Thyroid gland (tissue), 4 donors: ENCODE measurements at regions not wholly inside any gene's neighbourhood (a gene's known extent, or its start where the extent isn't known, plus 50 kb on each side); places are given as distances from the start of the nearest gene placed in this dataset.

ENCODE experiments used
- POLR2A ChIP-seq, 2 donors: fragments of 450-650 bp; IDR thresholded peaks; one replicate each; pipeline ENCODE4 v1.6.1; 2017; ENCODE audit warnings: antibody characterized with exemption in 2 of 2, mild to moderate bottlenecking in 2 of 2, moderate library complexity in 1 of 2
- TF ChIP-seq, protein P1 (sequence below), 6 experiments: fragments of 200-600 bp in 3 of 6; fragments of 450-650 bp in 3 of 6; sonication (generic) in 3 of 6; IDR thresholded peaks; one replicate each; pipeline ENCODE4 v1.5.1; 2016 to 2019; ENCODE audit warnings: antibody characterized with exemption in 6 of 6, mild to moderate bottlenecking in 2 of 6, inconsistent platforms in 1 of 6, moderate library complexity in 1 of 6

DNA sequence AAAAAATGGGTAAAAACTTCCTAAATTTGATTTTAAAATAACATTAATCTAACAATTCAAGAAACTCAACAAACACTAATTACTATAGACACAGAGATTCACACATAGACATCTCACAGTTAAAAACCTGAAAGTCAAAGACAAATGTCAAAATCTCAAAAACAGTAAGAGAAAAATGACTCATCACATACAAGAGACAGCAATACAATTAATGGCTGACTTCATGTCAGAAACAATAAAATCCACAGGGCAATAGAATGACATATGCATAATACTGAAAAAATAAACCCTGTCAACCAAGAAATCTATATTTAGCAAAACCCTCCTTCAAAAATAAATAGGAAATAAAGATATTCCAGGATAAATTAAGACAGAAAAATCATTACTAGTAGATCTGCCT, 200.4 kb downstream of the CEMIP2 start:
- TF ChIP-seq, protein P1, sequence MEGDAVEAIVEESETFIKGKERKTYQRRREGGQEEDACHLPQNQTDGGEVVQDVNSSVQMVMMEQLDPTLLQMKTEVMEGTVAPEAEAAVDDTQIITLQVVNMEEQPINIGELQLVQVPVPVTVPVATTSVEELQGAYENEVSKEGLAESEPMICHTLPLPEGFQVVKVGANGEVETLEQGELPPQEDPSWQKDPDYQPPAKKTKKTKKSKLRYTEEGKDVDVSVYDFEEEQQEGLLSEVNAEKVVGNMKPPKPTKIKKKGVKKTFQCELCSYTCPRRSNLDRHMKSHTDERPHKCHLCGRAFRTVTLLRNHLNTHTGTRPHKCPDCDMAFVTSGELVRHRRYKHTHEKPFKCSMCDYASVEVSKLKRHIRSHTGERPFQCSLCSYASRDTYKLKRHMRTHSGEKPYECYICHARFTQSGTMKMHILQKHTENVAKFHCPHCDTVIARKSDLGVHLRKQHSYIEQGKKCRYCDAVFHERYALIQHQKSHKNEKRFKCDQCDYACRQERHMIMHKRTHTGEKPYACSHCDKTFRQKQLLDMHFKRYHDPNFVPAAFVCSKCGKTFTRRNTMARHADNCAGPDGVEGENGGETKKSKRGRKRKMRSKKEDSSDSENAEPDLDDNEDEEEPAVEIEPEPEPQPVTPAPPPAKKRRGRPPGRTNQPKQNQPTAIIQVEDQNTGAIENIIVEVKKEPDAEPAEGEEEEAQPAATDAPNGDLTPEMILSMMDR (IDR thresholded peaks at IDR 0.05) = no peak
- no peak for TF ChIP-seq POLR2A (IDR thresholded peaks at IDR 0.05)
